Testis (tissue), 2 donors: ENCODE measurements at regions not wholly inside any gene's neighbourhood (a gene's known extent, or its start where the extent isn't known, plus 50 kb on each side); places are given as distances from the start of the nearest gene placed in this dataset.

Experiments used
- POLR2A ChIP-seq: fragments of 450-650 bp; IDR thresholded peaks from one replicate; pipeline ENCODE4 v1.6.1; 2017; ENCODE audit warnings: antibody characterized with exemption, mild to moderate bottlenecking, moderate library complexity
- TF ChIP-seq, protein P1 (sequence below), 3 experiments: fragments of 450-650 bp in 2 of 3; fragments of 200-600 bp in 1 of 3; sonication (generic) in 1 of 3; IDR thresholded peaks; one replicate each; pipeline ENCODE4 v1.5.1; 2016 to 2019; ENCODE audit warnings: antibody characterized with exemption in 3 of 3, mild to moderate bottlenecking in 2 of 3, moderate library complexity in 1 of 3

- TF ChIP-seq POLR2A = no peak
- TF ChIP-seq, protein P1, sequence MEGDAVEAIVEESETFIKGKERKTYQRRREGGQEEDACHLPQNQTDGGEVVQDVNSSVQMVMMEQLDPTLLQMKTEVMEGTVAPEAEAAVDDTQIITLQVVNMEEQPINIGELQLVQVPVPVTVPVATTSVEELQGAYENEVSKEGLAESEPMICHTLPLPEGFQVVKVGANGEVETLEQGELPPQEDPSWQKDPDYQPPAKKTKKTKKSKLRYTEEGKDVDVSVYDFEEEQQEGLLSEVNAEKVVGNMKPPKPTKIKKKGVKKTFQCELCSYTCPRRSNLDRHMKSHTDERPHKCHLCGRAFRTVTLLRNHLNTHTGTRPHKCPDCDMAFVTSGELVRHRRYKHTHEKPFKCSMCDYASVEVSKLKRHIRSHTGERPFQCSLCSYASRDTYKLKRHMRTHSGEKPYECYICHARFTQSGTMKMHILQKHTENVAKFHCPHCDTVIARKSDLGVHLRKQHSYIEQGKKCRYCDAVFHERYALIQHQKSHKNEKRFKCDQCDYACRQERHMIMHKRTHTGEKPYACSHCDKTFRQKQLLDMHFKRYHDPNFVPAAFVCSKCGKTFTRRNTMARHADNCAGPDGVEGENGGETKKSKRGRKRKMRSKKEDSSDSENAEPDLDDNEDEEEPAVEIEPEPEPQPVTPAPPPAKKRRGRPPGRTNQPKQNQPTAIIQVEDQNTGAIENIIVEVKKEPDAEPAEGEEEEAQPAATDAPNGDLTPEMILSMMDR (IDR thresholded peaks at IDR 0.05) = no peak
These were observed 521.9 kb downstream of the TLE4 start for GRCh38 chr9:80093695-80094094.
